ENCODE measurements at regions not wholly inside any gene's neighbourhood (a gene's known extent, or its start where the extent isn't known, plus 50 kb on each side); places are given as distances from the start of the nearest gene placed in this dataset.

GRCh38 chr3:106160396-106160795 is 291.6 kb upstream of the CBLB start:
- Histone ChIP-seq H2AFZ (ENCODE audit: low read depth, low read length) (no peak overlapping the region), H4K20me1 (ENCODE audit: insufficient read depth, low read length) (no peaks in the 10 kb centered on the region), H3K9ac (ENCODE audit: low read length) (no peak overlapping the region), H3K27me3 (ENCODE audit: low read depth, low read length) (no peaks in the 10 kb centered on the region), H3K79me2 (ENCODE audit: low read length) (no peaks in the 10 kb centered on the region), H3K36me3 (replicated peaks; ENCODE audit: low read depth, low read length) (no peaks in the 10 kb centered on the region), H3K4me1 (ENCODE audit: low read length) (no peaks in the 10 kb centered on the region), H3K4me2 (ENCODE audit: low read length) (no peak overlapping the region), H3K27ac (ENCODE audit: low read length) (no peak overlapping the region), H3K4me3 (ENCODE audit: low read length) (no peak overlapping the region), H3K9me3 (ENCODE audit: insufficient read depth, low read length) (no peaks in the 10 kb centered on the region)
- TF ChIP-seq CTCF (IDR thresholded peaks at IDR 0.05; ENCODE audit: low read depth, low read length), result no peak
- TF ChIP-seq EZH2phosphoT487 (IDR thresholded peaks at IDR 0.05; ENCODE audit: low read depth), result no peak

GRCh38 chr3:106161246-106161645 is 292.4 kb upstream of the CBLB start:
- H3K4me3 ChIP-seq (ENCODE audit: low read length), result no peak overlapping the region
- H4K20me1 ChIP-seq (ENCODE audit: insufficient read depth, low read length), result no peaks in the 10 kb centered on the region
- no peaks in the 10 kb centered on the region for H3K4me1 ChIP-seq (ENCODE audit: low read length)
- H3K79me2 ChIP-seq (ENCODE audit: low read length), result no peaks in the 10 kb centered on the region
- H2AFZ ChIP-seq (ENCODE audit: low read depth, low read length), result no peak overlapping the region
- H3K9me3 ChIP-seq (ENCODE audit: insufficient read depth, low read length), result no peaks in the 10 kb centered on the region
- no peak overlapping the region for H3K9ac ChIP-seq (ENCODE audit: low read length)
- no peaks in the 10 kb centered on the region for H3K27me3 ChIP-seq (ENCODE audit: low read depth, low read length)
- no peaks in the 10 kb centered on the region for H3K36me3 ChIP-seq (replicated peaks; ENCODE audit: low read depth, low read length)
- H3K4me2 ChIP-seq (ENCODE audit: low read length), result no peak overlapping the region
- no peak for TF ChIP-seq CTCF (IDR thresholded peaks at IDR 0.05; ENCODE audit: low read depth, low read length)
- no peak for TF ChIP-seq EZH2phosphoT487 (IDR thresholded peaks at IDR 0.05; ENCODE audit: low read depth)
- H3K27ac ChIP-seq (ENCODE audit: low read length), result no peak overlapping the region

- no peak overlapping the region; the same call in 1 of the 2 replicates for H3K4me3 ChIP-seq (ENCODE audit: low read length)
- H2AFZ ChIP-seq (ENCODE audit: low read depth, low read length), result no peak overlapping the region
- H3K27ac ChIP-seq (ENCODE audit: low read length), result no peak overlapping the region
- H4K20me1 ChIP-seq (ENCODE audit: insufficient read depth, low read length), result peaks cover 8% of the 10 kb centered on the region
- H3K4me1 ChIP-seq (ENCODE audit: low read length), result peaks cover 13% of the 10 kb centered on the region
- TF ChIP-seq EZH2phosphoT487 (IDR thresholded peaks at IDR 0.05; ENCODE audit: low read depth), result no peak
- no peak for TF ChIP-seq CTCF (IDR thresholded peaks at IDR 0.05; ENCODE audit: low read depth, low read length)
- H3K9me3 ChIP-seq (ENCODE audit: insufficient read depth, low read length), result no peaks in the 10 kb centered on the region
- no peak overlapping the region for H3K9ac ChIP-seq (ENCODE audit: low read length)
- H3K27me3 ChIP-seq (ENCODE audit: low read depth, low read length), result peaks cover 33% of the 10 kb centered on the region
- no peaks in the 10 kb centered on the region for H3K36me3 ChIP-seq (replicated peaks; ENCODE audit: low read depth, low read length)
- no peaks in the 10 kb centered on the region for H3K79me2 ChIP-seq (ENCODE audit: low read length)
- peak overlapping the region; percentile 45 for H3K4me2 ChIP-seq (ENCODE audit: low read length)
These were observed 298.9 kb upstream of the CBLB start for GRCh38 chr3:106167728-106168127.

GRCh38 chr3:106168962-106169750 is 300.3 kb upstream of the CBLB start:
- Histone ChIP-seq H3K9me3 (ENCODE audit: insufficient read depth, low read length) (no peaks in the 10 kb centered on the region), H3K27ac (ENCODE audit: low read length) (no peak overlapping the region), H2AFZ (ENCODE audit: low read depth, low read length) (no peak overlapping the region), H3K4me2 (ENCODE audit: low read length) (no peak overlapping the region), H3K4me1 (ENCODE audit: low read length) (peaks cover 21% of the 10 kb centered on the region), H4K20me1 (ENCODE audit: insufficient read depth, low read length) (peaks cover 8% of the 10 kb centered on the region), H3K4me3 (ENCODE audit: low read length) (no peak overlapping the region), H3K27me3 (ENCODE audit: low read depth, low read length) (peaks cover 44% of the 10 kb centered on the region), H3K79me2 (ENCODE audit: low read length) (no peaks in the 10 kb centered on the region), H3K36me3 (replicated peaks; ENCODE audit: low read depth, low read length) (no peaks in the 10 kb centered on the region), H3K9ac (ENCODE audit: low read length) (no peak overlapping the region)
- TF ChIP-seq EZH2phosphoT487 (IDR thresholded peaks at IDR 0.05; ENCODE audit: low read depth), result no peak
- no peak for TF ChIP-seq CTCF (IDR thresholded peaks at IDR 0.05; ENCODE audit: low read depth, low read length)
